HG03520 (cell line): ENCODE measurements at regions not wholly inside any gene's neighbourhood (a gene's known extent, or its start where the extent isn't known, plus 50 kb on each side); places are given as distances from the start of the nearest gene placed in this dataset.

Experiments used
- ATAC-seq: cut with Tn5 transposase; IDR thresholded peaks from one replicate; pipeline ENCODE4 v1.9.1; 2021; ENCODE audit warnings: mild to moderate bottlenecking, moderate library complexity; ENCODE audit not compliant: unreplicated experiment

GRCh38 chr2:181185421-181185820 lies 205.0 kb downstream of the UBE2E3 start:
- no peak for ATAC-seq

- ATAC-seq, result no peak
These were observed 205.5 kb downstream of the UBE2E3 start for GRCh38 chr2:181185948-181186347.

GRCh38 chr2:181188605-181189004 lies 208.2 kb downstream of the UBE2E3 start:
- no peak for ATAC-seq

GRCh38 chr2:181189951-181190350 lies 209.5 kb downstream of the UBE2E3 start:
- no peak for ATAC-seq

GRCh38 chr2:181190711-181191110 lies 210.3 kb downstream of the UBE2E3 start:
- ATAC-seq, result no peak

GRCh38 chr2:181193550-181193949 lies 213.1 kb downstream of the UBE2E3 start:
- ATAC-seq, result no peak

GRCh38 chr2:181196401-181196800 lies 216.0 kb downstream of the UBE2E3 start:
- ATAC-seq, result no peak

GRCh38 chr2:181197140-181197760 lies 216.8 kb downstream of the UBE2E3 start:
- ATAC-seq, result no peak

- no peak for ATAC-seq
These were observed 217.9 kb downstream of the UBE2E3 start for GRCh38 chr2:181198183-181198864.

- no peak for ATAC-seq
These were observed 223.0 kb downstream of the UBE2E3 start for GRCh38 chr2:181203412-181203811.

GRCh38 chr2:181203916-181204315 lies 223.5 kb downstream of the UBE2E3 start:
- no peak for ATAC-seq

GRCh38 chr2:181218401-181218821 lies 238.0 kb downstream of the UBE2E3 start:
- no peak for ATAC-seq

- no peak for ATAC-seq
These were observed 234.0 kb upstream of the ITGA4 start for GRCh38 chr2:181223234-181223633.

- ATAC-seq, result no peak
These were observed 232.3 kb upstream of the ITGA4 start for GRCh38 chr2:181224866-181225265.

- ATAC-seq, result no peak
These were observed 228.5 kb upstream of the ITGA4 start for GRCh38 chr2:181228661-181229060.

- no peak for ATAC-seq
These were observed 226.0 kb upstream of the ITGA4 start for GRCh38 chr2:181231151-181231550.

- ATAC-seq, result no peak
These were observed 225.1 kb upstream of the ITGA4 start for GRCh38 chr2:181231886-181232621.

- no peak for ATAC-seq
These were observed 222.7 kb upstream of the ITGA4 start for GRCh38 chr2:181234487-181234891.

- no peak for ATAC-seq
These were observed 222.2 kb upstream of the ITGA4 start for GRCh38 chr2:181235011-181235410.

GRCh38 chr2:181235683-181236459 lies 221.3 kb upstream of the ITGA4 start:
- ATAC-seq, result peak; percentile 98

- ATAC-seq, result no peak
These were observed 217.9 kb upstream of the ITGA4 start for GRCh38 chr2:181239201-181239799.
